ENCODE measurements at regions not wholly inside any gene's neighbourhood (a gene's known extent, or its start where the extent isn't known, plus 50 kb on each side); places are given as distances from the start of the nearest gene placed in this dataset.
"Not testable (repeated sequence)": the region's sequence is repeated elsewhere in the genome, so short reads cannot be mapped to it uniquely, and the experiment has no call there.

DNA sequence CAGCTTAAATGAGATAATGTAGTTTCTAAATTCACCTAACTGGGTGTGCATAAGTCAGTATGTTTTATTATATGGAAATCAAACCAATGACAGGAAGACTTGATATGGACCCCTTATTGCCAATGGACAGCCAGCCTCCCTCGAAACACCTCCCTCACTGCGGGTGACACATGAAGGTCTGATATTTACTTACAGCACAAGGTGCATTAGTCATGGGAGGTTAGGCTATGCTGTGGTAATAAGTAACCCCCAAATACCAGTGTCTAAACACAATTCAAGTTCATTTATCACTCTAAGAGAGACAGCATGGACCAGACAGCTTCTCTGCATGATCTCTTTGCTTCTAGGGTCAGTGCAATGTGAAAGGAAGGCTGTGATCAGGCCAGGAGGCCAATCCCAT is 126.0 kb upstream of the KCNJ6 start:
- DNase-seq = no peak

GRCh38 chr21:38048167-38048566 is 131.9 kb upstream of the KCNJ6 start:
- DNase-seq = peak; percentile 89

- no peak for DNase-seq
These were observed 138.1 kb upstream of the KCNJ6 start for GRCh38 chr21:38054334-38054733.

DNA sequence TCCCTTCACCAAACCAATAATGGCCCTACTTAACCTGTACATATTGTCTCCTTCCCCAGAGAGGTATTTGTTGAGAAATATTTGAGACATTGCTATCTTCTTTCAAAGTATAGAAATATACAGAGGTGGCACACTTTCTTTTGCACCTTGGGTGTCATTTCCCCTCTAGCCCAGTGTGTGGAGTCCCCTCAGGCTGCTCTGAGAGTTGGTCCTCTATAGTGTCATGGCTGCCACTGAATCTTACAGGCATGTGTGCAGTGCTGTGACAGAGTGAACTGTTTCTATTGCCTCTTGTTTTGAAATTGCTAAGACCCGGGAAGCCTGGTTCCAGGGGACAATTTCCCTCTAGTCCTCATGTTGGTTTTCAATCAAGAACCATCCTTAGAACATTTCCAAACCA is 140.2 kb upstream of the KCNJ6 start:
- DNase-seq = no peak

GRCh38 chr21:38057626-38058025 is 141.4 kb upstream of the KCNJ6 start:
- no peak for DNase-seq

DNA sequence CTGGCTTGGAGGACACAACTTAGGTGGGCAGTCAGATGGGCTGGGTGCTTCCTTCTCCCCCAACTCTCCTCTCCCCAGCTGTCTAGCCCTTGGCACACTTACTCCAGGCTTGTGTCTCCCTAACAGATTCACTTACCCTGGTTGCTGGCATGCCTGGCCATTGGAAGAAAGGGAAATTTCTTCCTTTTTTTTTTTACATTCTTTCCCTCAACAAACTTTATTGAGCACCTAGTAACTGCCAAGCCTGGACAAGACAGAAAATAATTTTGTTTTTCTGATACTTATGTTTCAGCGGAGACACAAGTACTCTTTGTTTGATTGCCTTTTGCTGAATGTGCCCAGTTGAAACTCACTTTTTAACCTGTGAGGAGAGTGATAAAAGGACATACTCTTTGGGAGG is 144.3 kb upstream of the KCNJ6 start:
- DNase-seq = no peak

DNA sequence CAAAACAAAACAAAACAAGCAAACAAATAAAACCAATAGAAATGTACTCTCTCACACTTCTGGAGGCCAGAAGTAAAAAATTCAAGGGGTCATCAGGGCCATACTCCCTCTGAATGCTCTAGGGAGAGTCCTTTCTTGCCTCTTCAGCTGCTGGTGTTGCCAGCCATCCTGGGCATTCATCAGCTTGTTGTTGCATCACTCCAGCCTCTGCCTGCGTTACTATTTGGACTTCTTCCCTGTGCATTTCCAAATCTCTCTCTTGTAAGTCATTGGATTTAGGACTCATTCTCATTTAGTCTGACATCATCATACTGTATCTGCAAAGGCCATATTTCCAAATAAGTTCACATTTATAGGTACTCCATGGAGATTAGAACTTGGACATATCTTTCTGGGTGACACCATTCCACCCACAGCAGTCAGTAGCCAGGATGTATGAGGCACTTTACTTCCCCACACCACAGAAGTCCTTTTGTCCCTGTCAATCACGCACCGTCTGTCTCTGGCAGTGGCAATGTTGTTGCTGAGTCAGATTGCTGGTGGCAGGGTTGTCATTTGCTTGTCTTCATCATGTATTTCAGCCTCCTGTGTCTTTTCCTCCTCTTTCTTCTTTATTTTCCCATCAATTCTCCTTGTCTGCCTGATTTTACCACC is 151.0 kb upstream of the KCNJ6 start:
- DNase-seq = no peak

GRCh38 chr21:38072489-38072888 is 156.2 kb upstream of the KCNJ6 start:
- no peak for DNase-seq

DNA sequence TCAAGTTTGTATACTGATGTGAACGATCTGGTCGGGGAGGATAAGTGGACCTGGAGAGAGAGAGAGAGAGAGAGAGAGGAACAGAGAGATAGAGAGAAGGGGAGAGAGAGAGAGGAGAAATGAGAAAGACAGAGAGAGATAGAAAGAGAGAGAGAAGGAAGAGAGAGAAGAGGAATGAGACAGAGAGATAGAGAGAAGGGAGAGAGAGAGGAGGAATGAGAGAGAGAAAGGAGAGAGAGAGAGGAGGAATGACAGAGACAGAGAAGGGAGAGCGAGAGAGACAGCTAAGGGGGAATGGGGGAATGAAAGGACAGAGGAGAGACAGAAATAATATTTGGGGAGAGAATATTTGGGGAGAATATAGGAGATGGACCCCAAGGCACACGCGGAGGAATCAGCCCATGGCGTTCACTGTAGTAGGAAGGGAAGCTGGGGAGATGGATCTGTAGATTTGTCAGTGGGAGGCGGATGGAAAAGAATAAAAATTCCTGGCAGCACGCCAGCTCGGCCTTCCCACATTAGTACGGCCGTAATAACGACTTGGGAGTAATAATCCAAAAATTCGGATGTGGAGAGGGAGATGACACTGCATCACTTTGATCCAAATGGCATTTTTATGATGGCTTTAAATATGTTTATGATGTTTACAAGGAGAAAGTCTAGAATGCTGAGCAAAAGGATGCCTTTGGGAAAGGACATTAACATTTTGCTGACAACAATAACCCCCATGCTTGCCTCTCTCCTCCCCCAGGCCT is 159.8 kb upstream of the KCNJ6 start:
- peak; percentile 6 for DNase-seq

GRCh38 chr21:38077569-38077968 is 161.3 kb upstream of the KCNJ6 start:
- no peak for DNase-seq

DNA sequence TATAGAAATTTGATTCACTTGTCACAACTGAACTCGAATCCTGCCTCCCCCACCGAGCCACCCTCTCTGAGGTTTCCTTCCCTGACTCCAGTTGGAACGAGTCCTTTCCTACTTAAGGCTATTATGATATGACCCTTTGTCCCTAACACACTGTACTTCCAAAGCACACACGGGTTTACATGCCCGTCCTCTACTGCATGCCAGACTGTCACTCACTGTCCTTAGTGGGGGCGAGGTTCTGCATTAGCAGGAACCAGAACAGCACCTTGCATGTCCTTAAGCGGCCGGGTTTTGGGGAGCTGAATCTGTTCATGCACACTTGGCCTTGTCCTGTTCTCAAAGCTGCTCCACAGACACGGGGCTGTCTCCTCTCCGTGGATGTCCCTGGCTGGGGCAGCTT is 164.6 kb upstream of the KCNJ6 start:
- no peak for DNase-seq

- no peak for DNase-seq
These were observed 165.5 kb upstream of the KCNJ6 start for GRCh38 chr21:38081708-38082107.

- DNase-seq = no peak
These were observed 166.8 kb upstream of the KCNJ6 start for GRCh38 chr21:38082936-38083485.

- DNase-seq = no peak
These were observed 167.3 kb upstream of the KCNJ6 start for GRCh38 chr21:38083535-38083934.

DNA sequence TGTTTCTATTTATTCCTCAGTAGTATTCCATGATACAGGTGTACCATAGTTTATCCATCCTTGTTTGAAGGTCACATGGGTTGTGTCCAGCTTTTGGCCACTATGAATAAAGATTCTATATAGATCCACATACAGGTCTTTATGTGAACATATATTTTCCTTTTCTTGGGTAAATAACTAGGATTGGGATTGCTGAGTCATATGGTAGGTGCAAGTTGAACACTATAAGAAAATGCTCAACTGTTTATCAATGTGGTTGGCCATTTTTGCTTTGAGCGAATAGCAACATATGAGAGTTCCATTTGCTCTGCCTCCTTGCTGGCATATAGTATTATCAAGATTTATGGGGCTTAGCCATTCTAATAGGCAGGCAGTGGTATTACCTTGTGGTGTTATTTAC is 170.2 kb upstream of the KCNJ15 start:
- no peak for DNase-seq

- no peak for DNase-seq
These were observed 167.7 kb upstream of the KCNJ15 start for GRCh38 chr21:38088916-38089762.

DNA sequence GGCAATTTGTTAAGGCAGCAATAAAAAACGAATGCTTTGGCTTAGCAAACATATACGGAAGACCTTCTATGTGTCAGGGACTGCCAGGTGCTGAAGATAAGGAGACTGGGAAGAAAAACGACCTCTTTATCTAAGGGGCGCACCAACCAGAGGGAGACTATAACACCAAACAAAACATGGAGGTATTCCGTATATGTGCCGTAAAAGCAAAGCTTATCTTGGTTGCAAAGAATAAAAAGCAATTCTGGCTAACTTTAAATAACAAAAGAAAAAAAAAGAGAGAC is 167.1 kb upstream of the KCNJ15 start:
- DNase-seq = no peak

GRCh38 chr21:38091061-38091460 is 165.7 kb upstream of the KCNJ15 start:
- not testable (repeated sequence) for DNase-seq

GRCh38 chr21:38092051-38092450 is 164.7 kb upstream of the KCNJ15 start:
- no peak for DNase-seq

GRCh38 chr21:38095220-38095619 is 161.6 kb upstream of the KCNJ15 start:
- DNase-seq = no peak

DNA sequence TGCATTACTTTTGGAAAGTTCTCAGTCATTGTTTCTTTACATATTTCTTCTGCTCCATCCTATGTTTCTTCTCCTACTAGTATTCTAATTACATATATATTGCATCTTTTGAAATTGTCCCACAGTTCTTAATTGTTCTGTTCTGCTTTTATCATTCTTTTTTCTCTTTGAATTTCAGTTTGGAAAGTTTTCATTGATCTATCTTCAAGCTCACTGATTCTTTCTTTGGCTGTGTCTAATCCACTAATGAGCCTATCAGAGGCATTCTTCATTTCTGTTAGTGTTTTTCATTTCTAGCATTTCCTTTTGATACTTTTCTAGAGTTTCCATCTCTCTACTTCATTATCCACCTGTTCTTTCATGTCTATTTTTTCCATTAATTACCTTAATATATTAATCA is 159.0 kb upstream of the KCNJ15 start:
- DNase-seq = no peak

- DNase-seq = no peak
These were observed 144.5 kb upstream of the KCNJ15 start for GRCh38 chr21:38112219-38112789.

- no peak for DNase-seq
These were observed 142.0 kb upstream of the KCNJ15 start for GRCh38 chr21:38114717-38115333.

All from COR-L47 (cell line).